Endothelial cell of umbilical vein (primary cell): ENCODE measurements at regions not wholly inside any gene's neighbourhood (a gene's known extent, or its start where the extent isn't known, plus 50 kb on each side); places are given as distances from the start of the nearest gene placed in this dataset.

Source experiments
- BruUV-seq: library from RNA; stranded (reverse); fragments of 400-500 nt; replicated peaks from 2 replicates; lab custom pipeline; 2021; lab: Mats Ljungman, UMichigan
- CTCF ChIA-PET: fragments of 300-600, 350-600 bp; sonication (Branson Sonifier 250); formaldehyde crosslinking; loops from one replicate; lab custom pipeline; 2021; ENCODE audit warnings: antibody characterized with exemption, inconsistent platforms; lab: Charles Lee
- POLR2A ChIA-PET: fragments of 300-600, 350-600 bp; sonication (Branson Sonifier 250); formaldehyde crosslinking; loops from one replicate; lab custom pipeline; 2021; ENCODE audit warnings: antibody characterized with exemption, inconsistent platforms; lab: Charles Lee
- DNase-seq: peaks from one replicate; pipeline ENCODE4 v3.0.0-alpha.2; 2011; ENCODE audit warnings: low read depth, low spot score
- FAIRE-seq: peaks from 2 replicates; lab custom pipeline; 2011; peaks lifted over from hg19 to GRCh38; lab: Jason Lieb, UNC
- H2AFZ ChIP-seq: 2 replicates; pipeline ENCODE4 v1.6.0; 2012; ENCODE audit warnings: low read depth, low read length, control low read depth, inconsistent platforms
- H3K27ac ChIP-seq: 2 replicates; pipeline ENCODE4 v1.5.1; 2011; ENCODE audit warnings: low read depth, mild to moderate bottlenecking, control low read depth, low read length, moderate library complexity; ENCODE audit not compliant: insufficient read depth
- H3K27me3 ChIP-seq, 2 experiments: 2 replicates each; pipeline versions ENCODE4 v1.6.0 to v1.6.1; 2011; ENCODE audit warnings: low read length in 2 of 2, mixed read lengths in 1 of 2; ENCODE audit not compliant: control insufficient read depth in 2 of 2, insufficient read depth in 2 of 2
- H3K36me3 ChIP-seq, 2 experiments: 2 replicates in 1 of 2; 3 replicates in 1 of 2; pipeline ENCODE4 v1.5.1; 2011; ENCODE audit warnings: low read length in 2 of 2, mild to moderate bottlenecking in 1 of 2, moderate library complexity in 1 of 2; ENCODE audit not compliant: control insufficient read depth in 2 of 2, insufficient read depth in 2 of 2; ENCODE audit errors: extremely low read depth in 1 of 2
- H3K4me1 ChIP-seq: 3 replicates; pipeline ENCODE4 v1.5.1; 2011; ENCODE audit warnings: mild to moderate bottlenecking, low read length; ENCODE audit not compliant: control insufficient read depth, insufficient read depth; ENCODE audit errors: extremely low read depth
- H3K4me2 ChIP-seq: 2 replicates; pipeline ENCODE4 v1.6.1; 2011; ENCODE audit warnings: low read length, control low read depth, mixed read lengths; ENCODE audit not compliant: insufficient read depth
- H3K4me3 ChIP-seq, 3 experiments: fragments of 200-600 bp in 1 of 3; sonication (generic), shearing (Covaris generic) in 1 of 3; replicated peaks in 1 of 3; 2 replicates each; pipeline ENCODE4 v1.5.1; 2011 to 2016; ENCODE audit warnings: control low read depth in 3 of 3, low read length in 3 of 3, mild to moderate bottlenecking in 2 of 3, inconsistent platforms in 1 of 3, low read depth in 1 of 3, moderate library complexity in 1 of 3; ENCODE audit not compliant: insufficient read depth in 1 of 3
- H3K79me2 ChIP-seq: 2 replicates; pipeline ENCODE4 v1.6.0; 2012; ENCODE audit warnings: low read length, inconsistent platforms; ENCODE audit not compliant: control insufficient read depth, insufficient read depth
- H3K9ac ChIP-seq: replicated peaks from 2 replicates; pipeline ENCODE3; 2011; ENCODE audit warnings: low read length, control low read depth; ENCODE audit not compliant: insufficient read depth; ENCODE audit errors: extremely low read depth
- H3K9me1 ChIP-seq: replicated peaks from 3 replicates; pipeline ENCODE4 v1.6.0; 2011; ENCODE audit warnings: mild to moderate bottlenecking, low read length; ENCODE audit not compliant: control insufficient read depth, insufficient read depth; ENCODE audit errors: extremely low read depth
- H3K9me3 ChIP-seq: replicated peaks from 2 replicates; pipeline ENCODE4 v1.5.1; 2012; ENCODE audit warnings: low read length, inconsistent platforms; ENCODE audit not compliant: control insufficient read depth, insufficient read depth
- H4K20me1 ChIP-seq: replicated peaks from 2 replicates; pipeline ENCODE3; 2011; ENCODE audit warnings: mild to moderate bottlenecking, low read length; ENCODE audit not compliant: control insufficient read depth, insufficient read depth; ENCODE audit errors: extremely low read depth
- EZH2 ChIP-seq: IDR thresholded peaks from 2 replicates; pipeline ENCODE4 v1.6.1; 2012; ENCODE audit warnings: borderline replicate concordance, low read depth, mild to moderate bottlenecking, moderate library complexity, low read length, inconsistent platforms; ENCODE audit not compliant: severe bottlenecking
- FOS ChIP-seq: IDR thresholded peaks from 2 replicates; pipeline ENCODE4 v1.6.1; 2011; ENCODE audit warnings: mild to moderate bottlenecking, low read length, moderate library complexity, borderline replicate concordance; ENCODE audit not compliant: insufficient read depth
- GATA2 ChIP-seq: IDR thresholded peaks from 2 replicates; pipeline ENCODE4 v1.7.0; 2011; ENCODE audit warnings: low read depth, mild to moderate bottlenecking, moderate library complexity, mixed read lengths, low read length; ENCODE audit not compliant: insufficient read length, insufficient read depth
- MAX ChIP-seq: IDR thresholded peaks from 2 replicates; pipeline ENCODE4 v1.6.1; 2011; ENCODE audit not compliant: insufficient read depth, insufficient read length
- MYC ChIP-seq: IDR thresholded peaks from one replicate; pipeline ENCODE4 v1.6.1; 2011; ENCODE audit warnings: mild to moderate bottlenecking, low read depth, low read length
- POLR2A ChIP-seq: IDR thresholded peaks from 2 replicates; pipeline ENCODE4 v1.6.1; 2012; ENCODE audit warnings: low read depth, mild to moderate bottlenecking, control low read depth, low read length
- POLR2AphosphoS5 ChIP-seq: IDR thresholded peaks from 2 replicates; pipeline ENCODE4 v1.6.1; 2012; ENCODE audit warnings: low read depth, mild to moderate bottlenecking, control low read depth, low read length, moderate library complexity; ENCODE audit not compliant: insufficient read depth
- dilution Hi-C: fragments of 300-500 bp; cut with MboI; formaldehyde crosslinking; loops from one replicate; pipeline ENCODE4 v1.15.0; 2019; ENCODE audit warnings: low sequenced_read_pairs; ENCODE audit not compliant: extremely low pct_ligation_motif_present
- intact Hi-C: fragments of 100-400 bp; cut with micrococcal nuclease; formaldehyde crosslinking; loops from one replicate; pipeline ENCODE4 v1.10.0; 2022
- TF ChIP-seq, protein P1 (sequence below), 2 donors: IDR thresholded peaks; 1 replicate in 1 of 2; 2 replicates in 1 of 2; pipeline ENCODE4 v1.5.1; 2011; ENCODE audit warnings: low read length in 2 of 2, mild to moderate bottlenecking in 2 of 2, moderate library complexity in 2 of 2, control low read depth in 1 of 2, inconsistent platforms in 1 of 2, low read depth in 1 of 2; ENCODE audit not compliant: insufficient read depth in 1 of 2; ENCODE audit errors: extremely low read depth in 1 of 2

- Histone ChIP-seq H3K9me3 (no peaks in the 10 kb centered on the region), H4K20me1 (no peaks in the 10 kb centered on the region), H3K9ac (no peak overlapping the region), H3K4me3 (no peak overlapping the region), H3K27me3 (no peaks in the 10 kb centered on the region), H3K4me2 (no peak overlapping the region), H2AFZ (no peak overlapping the region), H3K4me1 (no peaks in the 10 kb centered on the region), H3K9me1 (no peaks in the 10 kb centered on the region), H3K79me2 (no peaks in the 10 kb centered on the region), H3K36me3 (no peaks in the 10 kb centered on the region), H3K27ac (no peak overlapping the region)
- ChIA-PET POLR2A (no interaction called here), CTCF (interaction anchor here (0.7 kb wide), 1 partner anchor 64 kb away, joined by 4 read pairs; no protein-coding TSS in a partner anchor)
- dilution Hi-C loops (no loop called here), intact Hi-C loops (no loop called here)
- FAIRE-seq = no peak
- TF ChIP-seq FOS (no peak), MAX (no peak), EZH2 (no peak), GATA2 (no peak), POLR2A (no peak), MYC (no peak), POLR2AphosphoS5 (no peak)
- TF ChIP-seq, protein P1, sequence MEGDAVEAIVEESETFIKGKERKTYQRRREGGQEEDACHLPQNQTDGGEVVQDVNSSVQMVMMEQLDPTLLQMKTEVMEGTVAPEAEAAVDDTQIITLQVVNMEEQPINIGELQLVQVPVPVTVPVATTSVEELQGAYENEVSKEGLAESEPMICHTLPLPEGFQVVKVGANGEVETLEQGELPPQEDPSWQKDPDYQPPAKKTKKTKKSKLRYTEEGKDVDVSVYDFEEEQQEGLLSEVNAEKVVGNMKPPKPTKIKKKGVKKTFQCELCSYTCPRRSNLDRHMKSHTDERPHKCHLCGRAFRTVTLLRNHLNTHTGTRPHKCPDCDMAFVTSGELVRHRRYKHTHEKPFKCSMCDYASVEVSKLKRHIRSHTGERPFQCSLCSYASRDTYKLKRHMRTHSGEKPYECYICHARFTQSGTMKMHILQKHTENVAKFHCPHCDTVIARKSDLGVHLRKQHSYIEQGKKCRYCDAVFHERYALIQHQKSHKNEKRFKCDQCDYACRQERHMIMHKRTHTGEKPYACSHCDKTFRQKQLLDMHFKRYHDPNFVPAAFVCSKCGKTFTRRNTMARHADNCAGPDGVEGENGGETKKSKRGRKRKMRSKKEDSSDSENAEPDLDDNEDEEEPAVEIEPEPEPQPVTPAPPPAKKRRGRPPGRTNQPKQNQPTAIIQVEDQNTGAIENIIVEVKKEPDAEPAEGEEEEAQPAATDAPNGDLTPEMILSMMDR (IDR thresholded peaks at IDR 0.05; ENCODE audit: extremely low read depth in 1 of 2, insufficient read depth in 1 of 2, low read depth in 1 of 2, low read length in 2 of 2) = no peak
- BruUV-seq = no TSS peak
- no peak for DNase-seq
Observed at GRCh38 chr7:41787651-41788350, 84.9 kb upstream of the INHBA start.
